ENCODE measurements at regions not wholly inside any gene's neighbourhood (a gene's known extent, or its start where the extent isn't known, plus 50 kb on each side); places are given as distances from the start of the nearest gene placed in this dataset.
"Not testable (repeated sequence)": the region's sequence is repeated elsewhere in the genome, so short reads cannot be mapped to it uniquely, and the experiment has no call there.

DNA sequence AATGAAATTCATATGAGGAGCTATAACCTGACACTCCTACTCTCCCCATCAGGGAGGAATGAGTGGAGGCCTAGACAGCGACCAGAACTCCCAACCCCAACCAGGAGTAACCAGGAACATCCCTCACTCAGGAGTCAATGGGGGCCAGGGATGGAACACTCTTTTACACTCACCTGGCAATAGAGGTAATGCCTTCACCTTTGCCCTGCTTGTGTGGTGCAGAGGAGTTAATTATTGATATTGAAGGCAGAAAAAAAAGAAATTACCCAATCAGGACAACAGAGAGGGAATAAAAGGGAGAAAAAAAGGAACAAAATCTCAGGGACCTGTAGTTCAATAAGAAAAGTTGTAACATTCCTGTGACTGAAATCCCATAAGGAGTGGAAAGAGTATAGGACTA lies 141.5 kb downstream of the PPP4R3C start:
- Histone ChIP-seq H3K4me3 (no peak overlapping the region), H3K36me3 (no peaks in the 10 kb centered on the region), H3K9me3 (no peaks in the 10 kb centered on the region), H3K27ac (no peak overlapping the region), H3K4me1 (no peaks in the 10 kb centered on the region), H3K27me3 (no peaks in the 10 kb centered on the region)
- 21 to 68% (median 46%) methylated on average over 1 of the region's 1 CpG for WGBS, 4 donors
- intact Hi-C loops (cut with DNase I), result no loop called here
- ATAC-seq, result no peak
- no peak for TF ChIP-seq CTCF (IDR thresholded peaks at IDR 0.05)
- TF ChIP-seq POLR2A (IDR thresholded peaks at IDR 0.05), result no peak
- DNase-seq, result no peak

DNA sequence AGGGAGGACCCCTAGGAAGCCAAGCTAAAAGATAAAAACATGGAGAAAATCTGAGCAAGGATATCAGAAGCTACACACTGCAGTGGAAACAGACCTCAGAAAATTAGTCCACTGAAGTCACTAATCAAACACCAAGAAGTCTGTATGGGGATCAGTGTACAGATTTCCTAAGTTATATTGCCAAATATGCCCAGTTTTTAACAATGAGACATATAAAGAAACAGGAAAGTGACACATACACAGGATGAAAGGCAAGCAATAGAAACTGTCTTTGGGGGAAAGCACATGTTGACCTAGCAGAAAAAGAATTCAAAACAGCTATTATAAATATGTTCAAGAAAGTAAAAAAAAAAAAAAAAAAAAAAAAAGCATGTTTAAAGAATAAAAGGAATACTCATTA lies 153.7 kb downstream of the PPP4R3C start:
- no peaks in the 10 kb centered on the region for H3K4me1 ChIP-seq
- intact Hi-C loops (cut with DNase I), result no loop called here
- H3K9me3 ChIP-seq, result no peaks in the 10 kb centered on the region
- no peak for TF ChIP-seq POLR2A (IDR thresholded peaks at IDR 0.05)
- no peak for TF ChIP-seq CTCF (IDR thresholded peaks at IDR 0.05)
- H3K36me3 ChIP-seq, result no peaks in the 10 kb centered on the region
- no peaks in the 10 kb centered on the region for H3K27me3 ChIP-seq
- no peak for DNase-seq
- H3K4me3 ChIP-seq, result no peak overlapping the region
- no peak overlapping the region for H3K27ac ChIP-seq
- no peak for ATAC-seq

DNA sequence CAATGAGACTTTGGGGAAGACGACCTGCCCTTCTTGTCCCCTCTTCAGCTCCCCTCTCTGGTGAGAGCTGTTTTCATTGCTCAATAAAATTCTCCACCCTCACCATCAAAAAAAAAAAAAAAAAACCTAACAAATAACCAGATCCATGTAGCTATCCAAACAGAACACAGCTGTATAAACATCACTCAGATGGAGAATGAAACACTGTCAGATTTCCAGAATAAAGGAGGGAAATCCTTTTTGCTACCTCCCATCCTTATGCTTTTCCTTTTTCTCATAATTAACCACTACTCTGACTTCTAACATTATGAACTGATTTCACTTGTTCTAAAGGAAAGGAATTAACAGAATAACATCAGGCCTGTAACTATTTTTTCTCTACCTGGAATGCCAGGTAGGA lies 155.6 kb downstream of the PPP4R3C start:
- 55 to 68% (median 61%) methylated on average over 1 of the region's 1 CpG for WGBS, 4 donors
- DNase-seq (no peak), ATAC-seq (no peak)
- Histone ChIP-seq H3K27ac (no peak overlapping the region), H3K36me3 (no peaks in the 10 kb centered on the region), H3K27me3 (no peaks in the 10 kb centered on the region), H3K4me1 (no peaks in the 10 kb centered on the region), H3K9me3 (no peaks in the 10 kb centered on the region), H3K4me3 (no peak overlapping the region)
- intact Hi-C loops (cut with DNase I), result no loop called here
- TF ChIP-seq POLR2A (IDR thresholded peaks at IDR 0.05), result no peak

GRCh38 chrX:27292552-27292951 lies 170.6 kb downstream of the PPP4R3C start:
- H3K36me3 ChIP-seq; H3K4me1 ChIP-seq; intact Hi-C loops (cut with DNase I); H3K4me3 ChIP-seq; H3K9me3 ChIP-seq; H3K27ac ChIP-seq; H3K27me3 ChIP-seq; DNase-seq; ATAC-seq: not testable (repeated sequence)
- WGBS, 4 donors, result 56 to 85% (median 67%) methylated on average over 6 of the region's 6 CpGs

- no peak for TF ChIP-seq CTCF (IDR thresholded peaks at IDR 0.05)
- no peak for TF ChIP-seq POLR2A (IDR thresholded peaks at IDR 0.05)
- no peaks in the 10 kb centered on the region for H3K4me1 ChIP-seq
- no peaks in the 10 kb centered on the region for H3K9me3 ChIP-seq
- H3K36me3 ChIP-seq, result no peaks in the 10 kb centered on the region
- WGBS, 4 donors, result 55 to 66% (median 64%) methylated on average over 5 of the region's 5 CpGs
- H3K4me3 ChIP-seq, result no peak overlapping the region
- H3K27me3 ChIP-seq, result no peaks in the 10 kb centered on the region
- intact Hi-C loops (cut with DNase I), result no loop called here
- ATAC-seq, result no peak
- no peak overlapping the region for H3K27ac ChIP-seq
- no peak for DNase-seq
Measured at GRCh38 chrX:27276751-27277150, 186.4 kb downstream of the PPP4R3C start.
